HG02885 (cell line): ENCODE measurements at regions not wholly inside any gene's neighbourhood (a gene's known extent, or its start where the extent isn't known, plus 50 kb on each side); places are given as distances from the start of the nearest gene placed in this dataset.
"Not testable (repeated sequence)": the region's sequence is repeated elsewhere in the genome, so short reads cannot be mapped to it uniquely, and the experiment has no call there.

Source experiments
- ATAC-seq: cut with Tn5 transposase; IDR thresholded peaks from one replicate; pipeline ENCODE4 v1.9.1; 2021; ENCODE audit warnings: mild to moderate bottlenecking; ENCODE audit not compliant: unreplicated experiment, poor library complexity

DNA sequence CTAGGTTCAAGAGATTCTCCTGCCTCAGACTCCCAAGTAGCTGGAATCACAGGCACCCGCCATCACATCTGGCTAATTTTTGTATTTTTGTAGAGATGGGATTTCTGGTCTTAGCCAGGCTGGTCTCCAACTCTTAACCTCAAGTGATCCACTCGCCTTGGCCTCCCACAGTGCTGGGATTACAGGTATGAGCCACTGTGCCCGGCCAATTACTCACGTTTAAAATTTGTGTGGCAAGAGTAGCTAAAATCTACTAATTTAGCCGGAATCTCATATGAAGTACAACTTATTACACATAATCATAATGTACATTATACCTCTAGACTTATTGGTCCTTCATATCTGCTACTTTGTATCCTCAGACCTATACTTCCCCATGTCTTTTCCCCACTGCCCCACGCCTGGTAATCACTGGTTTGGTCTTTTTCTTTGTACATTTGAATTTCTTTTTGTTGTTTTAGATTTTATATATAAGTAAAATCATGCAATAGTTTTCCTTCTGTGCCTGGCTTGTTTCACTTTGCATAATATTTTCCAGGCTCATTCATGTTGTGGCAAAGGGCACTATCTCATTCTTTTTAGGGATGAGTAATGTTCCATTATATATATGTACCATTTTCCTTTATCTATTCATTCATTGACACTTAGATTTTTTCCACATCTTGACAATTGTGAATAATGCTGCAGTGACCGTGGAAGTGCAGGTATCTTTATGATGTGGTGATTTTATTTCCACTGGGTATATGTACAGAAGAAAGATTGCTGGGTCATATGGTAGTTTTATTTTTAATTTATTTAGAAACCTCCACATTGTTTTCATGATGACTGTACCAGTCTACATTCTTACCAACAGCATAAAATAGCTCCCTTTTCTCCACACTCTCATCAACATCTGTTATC lies 605.0 kb upstream of the CBLB start:
- no peak for ATAC-seq

DNA sequence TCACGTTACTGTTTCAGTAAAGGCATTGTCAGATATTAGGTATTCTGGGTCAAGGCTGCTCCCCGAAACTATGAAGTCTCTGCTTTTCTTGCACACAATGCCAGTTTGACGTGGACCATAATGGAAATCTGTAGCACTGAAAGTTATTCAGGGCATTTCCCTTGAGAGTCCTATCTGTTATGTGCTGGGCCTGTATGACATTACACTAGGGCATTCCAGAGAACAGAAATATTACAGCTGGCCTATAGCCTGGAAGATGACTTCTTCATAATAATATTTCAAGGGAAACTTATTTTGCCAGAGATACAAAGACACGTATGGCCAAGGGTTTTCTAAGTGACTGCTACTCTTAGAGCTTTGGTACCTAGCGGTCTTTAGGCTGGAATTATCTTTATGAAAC lies 613.6 kb upstream of the CBLB start:
- no peak for ATAC-seq

DNA sequence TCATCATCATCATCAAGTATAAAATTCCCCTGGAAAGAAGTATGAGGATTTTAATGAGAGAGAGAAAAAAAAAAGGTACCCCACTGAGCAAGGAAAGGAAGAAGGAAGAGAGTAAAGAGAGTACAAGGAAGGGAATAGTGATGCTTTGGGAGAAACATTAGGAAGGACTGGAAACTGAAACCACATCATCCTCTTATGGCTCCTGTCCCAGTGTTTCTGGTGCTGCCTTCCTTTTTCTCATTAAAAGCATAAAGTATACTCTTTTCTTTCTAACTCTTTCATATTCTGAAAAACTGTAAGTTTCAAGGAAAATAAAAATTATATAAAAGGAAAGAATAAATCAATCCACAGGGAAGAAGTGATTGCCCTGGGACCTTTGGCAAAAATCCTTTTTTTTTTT lies 616.4 kb upstream of the CBLB start:
- ATAC-seq = no peak

DNA sequence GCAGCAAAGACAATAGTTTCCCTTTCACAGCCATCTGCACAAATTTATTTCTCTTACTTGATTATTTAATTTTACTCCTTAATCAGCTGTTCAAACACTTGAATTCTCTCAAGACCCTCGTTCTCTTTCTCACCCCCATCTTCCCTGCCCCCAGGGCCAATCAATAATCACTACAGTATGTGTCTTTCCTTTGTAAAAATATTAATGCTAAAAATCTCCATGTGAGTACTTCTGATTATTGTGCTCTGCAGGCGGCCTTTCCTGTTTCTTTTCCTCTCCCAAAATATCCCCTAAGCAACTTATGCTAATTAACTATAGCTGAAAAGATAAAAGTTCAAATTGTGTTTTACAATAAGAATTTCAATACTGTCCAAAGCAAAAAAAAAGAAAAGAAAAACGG lies 617.0 kb upstream of the CBLB start:
- ATAC-seq = no peak

DNA sequence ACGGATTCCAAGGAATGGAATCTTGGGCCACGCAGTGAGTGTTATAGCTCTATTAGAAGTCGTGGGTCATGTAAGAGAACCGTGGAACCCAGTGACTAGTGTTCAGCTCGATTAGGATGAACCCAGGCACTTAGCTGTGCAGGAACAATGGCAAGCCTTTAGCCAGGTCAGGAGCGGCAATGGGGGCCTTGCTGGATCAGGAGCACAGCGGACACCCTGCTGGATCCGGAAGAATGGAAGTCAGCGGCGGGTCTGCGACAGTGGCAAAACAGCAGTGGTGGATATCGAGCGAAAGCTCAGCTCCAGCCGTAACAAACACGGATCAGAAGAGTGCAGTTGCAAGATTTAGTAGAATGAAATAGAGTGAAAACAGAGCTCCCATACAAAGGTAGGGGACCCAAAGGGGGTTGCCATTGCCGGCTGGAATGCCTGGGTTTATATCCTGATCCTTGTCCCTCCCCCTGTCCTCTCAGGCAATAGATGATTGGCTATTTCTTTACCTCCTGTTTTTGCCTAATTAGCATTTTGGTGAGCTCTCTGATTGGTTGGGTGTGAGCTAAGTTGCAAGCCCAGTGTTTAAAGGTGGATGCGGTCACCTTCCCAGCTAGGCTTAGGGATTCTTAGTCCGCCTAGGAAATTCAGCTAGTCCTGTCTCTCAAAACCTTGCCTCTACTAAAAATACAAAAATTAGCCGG lies 618.3 kb upstream of the CBLB start:
- not testable (repeated sequence) for ATAC-seq

DNA sequence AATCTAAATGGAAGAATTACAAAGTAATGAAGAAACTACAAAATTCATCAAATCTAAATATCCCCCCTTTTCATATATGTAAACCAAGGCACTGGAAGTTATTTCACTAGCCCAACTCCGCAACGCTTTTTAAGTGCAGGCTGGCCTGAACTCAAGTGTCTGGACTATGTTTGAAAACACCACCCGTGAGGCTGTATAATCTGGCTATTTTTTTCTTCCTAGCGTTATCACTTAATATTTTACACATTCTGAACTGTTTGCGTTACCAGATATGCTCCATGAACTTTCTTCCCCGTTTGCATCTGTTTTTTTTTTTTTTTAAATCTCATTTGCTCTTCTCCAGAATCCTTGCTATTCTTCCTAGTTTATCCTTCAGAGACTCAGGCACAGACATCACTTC lies 619.5 kb upstream of the CBLB start:
- no peak for ATAC-seq

DNA sequence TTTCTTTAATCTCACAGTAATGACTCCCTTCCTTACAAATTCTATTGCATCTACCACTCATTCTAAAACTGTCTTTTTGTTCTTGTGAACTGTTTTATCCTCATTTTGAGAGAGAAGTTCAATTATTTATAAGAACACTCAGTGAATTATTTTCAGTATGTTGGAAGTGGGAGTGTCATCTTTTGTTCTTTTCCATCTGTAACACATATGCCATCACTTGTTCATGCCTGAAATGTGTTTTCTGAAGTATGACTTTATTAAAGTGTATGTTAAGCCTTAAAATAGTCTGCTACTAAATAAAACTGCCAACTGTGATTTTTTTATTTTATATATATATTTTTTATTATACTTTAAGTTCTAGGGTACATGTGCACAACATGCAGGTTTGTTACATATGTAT lies 623.0 kb upstream of the CBLB start:
- no peak for ATAC-seq

DNA sequence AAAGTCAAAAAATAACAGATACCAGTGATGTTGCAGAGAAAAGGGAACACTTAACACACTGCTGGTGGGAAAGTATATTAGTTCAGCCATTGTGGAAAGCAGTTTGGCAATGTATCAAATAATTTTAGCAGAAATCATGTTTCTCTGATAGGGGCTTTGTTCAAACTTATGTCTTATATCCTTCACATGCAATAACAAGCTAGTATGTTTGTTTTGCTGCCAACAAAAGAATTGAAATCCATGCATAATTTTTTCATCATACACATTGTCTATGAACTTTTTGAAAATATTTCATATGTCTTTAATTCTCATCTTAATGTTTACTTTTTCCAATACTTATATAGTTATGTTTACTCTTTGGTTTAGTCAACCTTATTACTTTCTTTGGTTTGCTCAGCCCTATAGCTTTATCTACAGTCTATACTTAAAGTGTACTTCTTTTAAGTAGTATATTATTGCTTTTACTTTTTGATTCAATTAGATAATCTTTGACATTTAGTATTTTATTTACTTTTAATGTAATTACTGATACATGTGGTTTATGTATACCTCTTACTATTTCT lies 639.6 kb upstream of the CBLB start:
- ATAC-seq = no peak

DNA sequence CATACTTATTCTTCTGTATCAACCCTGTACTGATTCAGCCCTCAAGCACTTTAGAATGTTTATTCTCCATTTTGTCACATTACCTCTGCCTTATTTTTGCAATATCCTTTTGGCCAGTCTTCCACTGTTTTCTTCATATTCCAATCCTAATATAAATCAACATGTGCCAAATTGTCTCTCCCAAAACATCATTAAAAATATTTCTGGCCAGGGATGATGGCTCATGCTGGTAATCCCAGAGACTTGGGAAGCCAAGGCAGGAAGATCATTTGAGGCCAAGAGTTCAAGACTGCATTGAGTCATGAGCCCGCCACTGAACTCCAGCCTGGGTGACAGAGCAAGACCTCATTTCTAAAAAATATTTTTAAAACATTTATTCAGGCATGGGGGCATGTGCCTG lies 641.4 kb upstream of the CBLB start:
- ATAC-seq = no peak

DNA sequence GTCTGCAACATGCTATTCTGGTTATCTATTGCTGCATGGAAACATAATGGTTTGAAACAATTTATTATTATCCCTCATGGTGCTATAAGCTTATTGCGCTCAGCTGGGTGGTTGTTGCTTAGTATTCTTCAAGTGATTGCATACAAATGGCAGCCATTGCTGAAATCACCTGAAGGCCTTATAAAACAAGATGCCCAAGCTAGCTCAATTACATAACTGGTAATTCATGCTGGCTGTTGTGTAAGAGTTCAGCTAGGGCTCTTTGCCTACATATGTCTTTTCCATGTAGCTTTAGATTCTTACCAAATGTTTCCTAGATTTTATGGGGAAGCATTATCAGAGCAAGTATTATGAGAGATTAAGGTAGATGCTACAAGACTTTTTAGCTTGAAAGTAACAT lies 644.0 kb upstream of the CBLB start:
- ATAC-seq = no peak

DNA sequence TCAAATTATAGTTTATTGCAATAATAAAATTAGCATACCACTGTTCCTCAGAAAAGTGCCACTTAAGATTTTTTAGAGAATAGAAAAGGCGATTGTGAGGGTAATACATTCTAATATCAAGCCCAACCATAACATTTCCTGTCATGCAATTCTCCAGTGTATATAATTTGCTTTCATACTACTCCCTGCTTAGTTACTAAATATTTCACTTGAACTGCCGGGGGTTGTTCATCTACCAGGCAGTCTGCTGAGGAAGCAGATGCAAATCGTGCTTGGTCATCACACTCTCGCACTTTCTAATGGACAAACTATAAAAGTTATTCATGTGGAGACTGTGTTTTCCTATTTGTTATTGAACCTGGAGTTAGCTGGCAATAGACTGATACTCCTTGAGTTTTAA lies 645.6 kb upstream of the CBLB start:
- no peak for ATAC-seq

DNA sequence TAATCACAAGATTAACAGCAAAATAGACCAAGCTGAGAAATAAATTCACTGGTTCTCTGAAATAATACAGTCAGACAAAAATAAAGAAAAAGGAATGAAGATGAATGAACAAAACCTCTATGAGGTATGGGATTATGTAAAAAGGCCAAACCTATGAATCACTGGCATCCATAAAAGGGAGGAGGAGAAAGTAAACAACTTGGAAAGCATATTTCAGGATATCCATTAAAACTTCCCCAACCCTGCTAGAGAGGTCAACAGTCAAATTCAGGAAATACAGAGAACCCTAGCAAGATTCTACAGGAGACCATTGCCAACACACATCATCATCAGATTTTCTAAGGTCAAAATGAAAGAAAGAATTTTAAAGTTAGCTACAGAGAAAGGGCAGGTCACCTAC lies 649.7 kb upstream of the CBLB start:
- no peak for ATAC-seq

DNA sequence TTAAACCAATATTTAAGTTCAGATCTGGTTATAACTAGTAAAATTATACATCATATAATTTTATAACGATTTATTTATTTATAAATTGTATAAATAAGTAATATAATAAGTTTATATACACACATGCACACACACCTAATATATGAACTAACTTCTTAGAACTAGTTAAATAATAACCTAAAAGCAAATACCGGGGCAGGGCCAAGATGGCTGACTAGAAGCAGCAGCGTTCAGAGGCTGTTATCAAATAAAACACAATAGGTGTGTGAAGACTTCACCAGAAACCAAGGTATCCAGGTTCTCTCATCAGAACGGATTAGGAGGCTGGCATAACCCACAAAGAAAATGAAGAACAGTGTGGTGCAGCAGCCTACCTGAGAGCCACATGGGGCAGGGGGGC lies 653.6 kb upstream of the CBLB start:
- no peak for ATAC-seq

DNA sequence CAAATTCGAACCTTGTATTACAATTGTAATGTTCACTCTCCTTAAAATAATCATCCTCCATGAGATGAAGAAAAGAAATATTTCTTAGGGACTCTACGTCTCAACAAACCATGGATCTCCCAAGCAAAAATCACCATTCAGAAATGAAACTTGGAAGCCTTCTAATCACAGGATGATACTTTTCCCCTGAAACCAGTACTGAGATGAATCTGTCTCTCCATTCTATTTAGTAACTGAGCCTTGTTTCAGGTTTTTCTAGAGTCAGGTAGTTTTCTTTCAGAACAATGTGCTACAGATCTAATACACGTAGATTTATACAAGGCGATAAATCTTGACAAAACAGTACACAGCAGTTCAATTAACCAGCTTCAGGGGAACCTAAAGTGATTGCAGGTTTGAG lies 660.1 kb upstream of the CBLB start:
- ATAC-seq = no peak

DNA sequence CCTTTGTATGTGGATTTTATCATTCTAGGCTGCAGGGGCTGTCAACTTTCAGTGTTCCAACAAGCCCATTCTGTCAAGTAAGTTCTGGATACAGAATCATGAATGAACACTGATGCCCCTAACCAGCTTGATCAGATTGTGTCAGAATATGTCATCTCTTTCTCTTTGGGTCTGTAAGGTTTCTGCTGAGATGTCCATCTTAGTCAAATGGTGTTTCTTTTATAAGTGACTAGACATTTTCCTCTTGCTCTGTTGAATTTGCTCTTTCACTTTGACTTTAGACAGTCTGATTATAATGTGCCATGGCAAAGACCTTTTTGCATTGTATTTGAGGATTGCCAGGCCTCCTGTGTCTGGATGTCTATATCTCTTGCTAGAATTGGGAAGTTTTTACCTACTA lies 660.9 kb upstream of the CBLB start:
- ATAC-seq = no peak

DNA sequence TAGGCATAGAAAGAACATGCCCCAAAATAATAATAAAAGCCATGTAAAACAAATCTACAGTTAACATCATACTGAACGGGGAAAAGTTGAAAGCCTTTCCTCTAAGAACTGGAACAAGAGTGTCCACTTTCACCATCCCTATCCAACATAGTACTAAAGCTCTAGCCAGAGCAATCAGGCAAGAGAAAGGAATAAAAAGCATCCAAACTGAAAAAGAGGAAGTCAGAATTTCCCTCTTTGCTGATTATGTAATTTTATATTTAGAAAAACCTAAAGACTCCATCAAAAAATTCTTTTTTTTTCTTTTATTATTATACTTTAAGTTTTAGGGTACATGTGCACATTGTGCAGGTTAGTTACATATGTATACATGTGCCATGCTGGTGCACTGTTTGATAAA lies 661.6 kb upstream of the CBLB start:
- no peak for ATAC-seq

DNA sequence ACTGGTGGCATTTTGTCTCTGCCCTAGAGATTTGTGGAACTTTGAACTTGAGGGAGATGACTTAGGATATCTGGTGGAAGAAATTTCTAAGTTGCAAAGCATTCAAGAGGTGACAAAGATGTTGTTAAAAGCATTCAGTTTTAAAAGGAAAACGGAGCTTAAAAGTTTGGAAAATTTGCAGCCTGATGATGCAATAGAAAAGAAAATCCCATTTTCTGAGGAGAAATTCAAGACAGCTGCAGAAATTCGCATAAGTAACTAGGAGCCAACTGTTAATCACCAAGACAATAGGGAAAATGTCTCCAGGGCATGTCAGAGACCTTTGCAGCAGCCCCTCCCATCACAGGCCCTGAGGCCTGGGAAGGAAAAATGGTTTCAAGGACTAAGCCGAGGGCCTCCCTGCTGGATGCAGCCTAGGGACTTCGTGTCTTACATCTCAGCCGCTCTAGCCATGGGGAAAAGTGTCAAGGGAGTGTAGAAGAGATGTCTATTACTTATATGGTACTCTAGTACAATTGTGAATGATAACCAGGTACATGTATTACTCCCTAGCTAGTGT lies 663.0 kb upstream of the CBLB start:
- not testable (repeated sequence) for ATAC-seq

DNA sequence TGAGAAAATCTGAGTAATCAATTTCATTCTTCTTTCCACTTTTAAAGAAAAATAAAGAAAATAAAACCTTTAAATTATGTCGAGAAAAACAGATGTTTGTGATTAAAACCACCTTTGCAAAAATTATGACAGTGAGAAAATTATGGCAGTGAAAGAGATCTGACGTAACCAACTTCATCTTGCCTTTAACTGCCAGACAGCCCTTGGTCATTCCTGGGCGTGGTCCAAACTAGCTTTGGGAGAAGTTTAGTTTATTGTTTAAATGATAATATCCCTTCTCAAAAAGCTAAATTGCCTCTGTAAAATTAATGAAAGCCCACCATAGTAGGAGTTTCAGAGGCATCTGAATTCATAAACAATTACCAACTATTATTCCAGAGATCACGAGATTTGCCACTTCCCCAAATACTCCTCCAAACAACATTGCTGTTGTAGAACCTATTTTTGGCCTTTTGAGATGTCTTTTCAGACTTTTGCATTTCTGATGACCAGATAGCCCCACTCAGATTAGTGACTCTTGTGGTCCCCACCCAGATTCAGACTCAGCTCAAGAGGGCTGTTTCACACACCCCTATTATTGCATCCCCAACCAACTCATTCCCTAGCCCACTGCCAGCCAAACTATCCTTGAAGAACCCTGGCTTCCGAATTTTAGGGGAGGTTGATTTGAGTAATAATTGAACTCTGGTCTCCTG lies 664.4 kb upstream of the CBLB start:
- ATAC-seq = no peak

DNA sequence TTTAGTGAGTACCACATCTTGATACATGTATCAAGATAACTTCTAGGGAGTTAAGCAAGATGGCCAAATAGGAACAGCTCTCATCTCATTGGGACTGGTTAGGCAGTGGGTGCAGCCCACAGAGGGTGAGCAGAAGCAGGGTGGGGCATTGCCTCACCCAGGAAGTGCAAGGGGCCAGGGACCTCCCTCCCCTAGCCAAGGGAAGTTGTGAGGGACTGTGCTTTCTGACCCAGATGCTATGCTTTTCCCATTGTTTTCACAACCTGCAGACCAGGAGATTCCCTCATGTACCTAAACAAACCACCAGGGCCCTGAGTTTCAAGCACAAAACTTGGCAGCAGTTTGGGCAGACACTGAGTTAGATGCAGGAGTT lies 665.0 kb upstream of the CBLB start:
- no peak for ATAC-seq

DNA sequence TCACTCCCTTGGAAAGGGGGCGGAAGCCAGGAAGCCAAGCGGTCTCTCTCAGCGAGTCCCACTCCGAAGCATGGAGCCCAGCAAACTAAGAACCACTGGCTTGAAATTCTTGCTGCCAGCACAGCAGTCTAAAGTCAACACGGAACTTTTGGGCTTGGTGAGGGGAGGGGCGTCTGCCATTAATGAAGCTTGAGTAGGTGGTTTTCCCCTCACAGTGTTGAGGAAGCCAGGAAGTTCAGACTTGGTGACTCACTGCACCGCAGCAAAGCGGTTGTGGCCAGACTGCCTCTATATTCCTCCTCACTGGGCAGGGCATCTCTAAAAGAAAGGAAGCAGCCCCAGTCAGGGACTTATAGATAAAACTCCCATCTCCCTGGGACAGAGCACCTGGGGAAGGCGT lies 665.4 kb upstream of the CBLB start:
- no peak for ATAC-seq

DNA sequence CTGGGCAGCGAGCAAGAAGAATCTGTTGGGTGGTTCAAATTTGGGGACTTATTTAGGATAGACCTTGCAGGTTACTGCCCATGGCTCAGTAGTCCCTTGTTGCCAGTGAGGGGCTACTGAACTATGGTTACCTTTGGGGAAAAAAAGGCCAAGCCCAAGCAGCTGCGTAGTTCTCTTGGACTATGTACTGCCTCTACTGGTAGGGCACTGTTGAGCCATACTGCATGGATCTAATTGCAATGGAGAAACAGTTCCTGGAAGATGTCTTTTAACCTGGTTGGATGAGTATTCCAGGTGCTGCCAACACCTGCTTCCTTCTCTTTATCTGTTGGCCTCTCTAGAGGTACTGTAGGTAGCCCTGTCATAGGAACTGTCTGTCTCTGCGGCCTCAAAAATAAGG lies 671.9 kb upstream of the CBLB start:
- no peak for ATAC-seq
